Panc1 (cell line): ENCODE measurements at regions not wholly inside any gene's neighbourhood (a gene's known extent, or its start where the extent isn't known, plus 50 kb on each side); places are given as distances from the start of the nearest gene placed in this dataset.

ENCODE experiments used
- ATAC-seq: fragments of 200-7000 bp; cut with Tn5 transposase; 2 replicates; pipeline ENCODE4 v1.9.1; 2020; ENCODE audit warnings: mild to moderate bottlenecking, moderate library complexity
- BruUV-seq: library from RNA; stranded (reverse); fragments of 400-500 nt; replicated peaks from 2 replicates; lab custom pipeline; 2021; lab: Mats Ljungman, UMichigan
- CTCF ChIA-PET: fragments of 300-600 bp; sonication (Branson Sonifier 250); formaldehyde crosslinking; loops from one replicate; lab custom pipeline; 2022; ENCODE audit warnings: antibody characterized with exemption; lab: Charles Lee
- POLR2A ChIA-PET: fragments of 300-600 bp; sonication (Branson Sonifier 250); formaldehyde crosslinking; loops from one replicate; lab custom pipeline; 2022; ENCODE audit warnings: antibody characterized with exemption; lab: Charles Lee
- DNase-seq: peaks from one replicate; pipeline ENCODE4 v3.0.0-alpha.2; 2010; ENCODE audit warnings: low read depth, low spot score
- H3K27ac ChIP-seq: 2 replicates; pipeline ENCODE4 v1.5.1; 2011; ENCODE audit warnings: mild to moderate bottlenecking, low read length, inconsistent platforms
- H3K27me3 ChIP-seq: fragments of 200-500 bp; sonication (Bioruptor generic); 2 replicates; pipeline ENCODE4 v1.6.0; 2014; ENCODE audit warnings: low read length, inconsistent platforms; ENCODE audit not compliant: control insufficient read depth, insufficient read depth
- H3K36me3 ChIP-seq: fragments of 200-500 bp; sonication (Bioruptor generic); 2 replicates; pipeline ENCODE4 v1.5.1; 2014; ENCODE audit warnings: inconsistent platforms, mild to moderate bottlenecking, low read length, moderate library complexity; ENCODE audit not compliant: control insufficient read depth, insufficient read depth
- H3K4me1 ChIP-seq: 2 replicates; pipeline ENCODE4 v1.5.1; 2011; ENCODE audit warnings: inconsistent platforms, mild to moderate bottlenecking, low read length, moderate library complexity; ENCODE audit not compliant: control insufficient read depth, insufficient read depth
- H3K4me3 ChIP-seq, 2 experiments: 2 replicates each; pipeline ENCODE4 v1.5.1; 2011 to 2012; ENCODE audit warnings: low read depth in 2 of 2, low read length in 2 of 2, mild to moderate bottlenecking in 2 of 2, inconsistent platforms in 1 of 2, moderate library complexity in 1 of 2
- H3K9me3 ChIP-seq: fragments of 200-500 bp; sonication (Bioruptor generic); 2 replicates; pipeline ENCODE4 v1.5.1; 2014; ENCODE audit warnings: low read depth, mild to moderate bottlenecking, inconsistent platforms, low read length, moderate library complexity; ENCODE audit not compliant: control insufficient read depth, insufficient read depth
- POLR2AphosphoS5 ChIP-seq: IDR thresholded peaks from 2 replicates; pipeline ENCODE4 v1.6.1; 2012; ENCODE audit warnings: mild to moderate bottlenecking, low read depth, low read length, moderate library complexity
- REST ChIP-seq, 2 experiments: IDR thresholded peaks; 2 replicates each; pipeline ENCODE4 v1.6.1; 2011 to 2012; ENCODE audit warnings: low read depth in 2 of 2, control low read depth in 1 of 2, low read length in 1 of 2, mild to moderate bottlenecking in 1 of 2, moderate library complexity in 1 of 2; ENCODE audit not compliant: insufficient read depth in 1 of 2
- SIN3A ChIP-seq: IDR thresholded peaks from 2 replicates; pipeline ENCODE4 v1.6.1; 2012; ENCODE audit warnings: low read depth, mild to moderate bottlenecking, low read length, moderate library complexity, borderline replicate concordance; ENCODE audit not compliant: insufficient read depth
- TCF7L2 ChIP-seq: IDR thresholded peaks from 2 replicates; pipeline ENCODE4 v1.6.1; 2011; ENCODE audit warnings: mild to moderate bottlenecking, low read depth, low read length, inconsistent platforms
- in situ Hi-C: cut with HindIII; loops from 2 replicates; pipeline ENCODE4 v1.10.0; 2016; ENCODE audit warnings: low sequenced_read_pairs, low pct_unique_long_range_greater_than_20kb
- intact Hi-C: fragments of 100-400 bp; cut with micrococcal nuclease; formaldehyde crosslinking; loops from one replicate; pipeline ENCODE4 v1.10.0; 2022; ENCODE audit not compliant: unreplicated experiment
- TF ChIP-seq, protein P1 (sequence below): fragments of 450-650 bp; IDR thresholded peaks from 2 replicates; pipeline ENCODE4 v1.5.1; 2017; ENCODE audit warnings: mild to moderate bottlenecking

DNA sequence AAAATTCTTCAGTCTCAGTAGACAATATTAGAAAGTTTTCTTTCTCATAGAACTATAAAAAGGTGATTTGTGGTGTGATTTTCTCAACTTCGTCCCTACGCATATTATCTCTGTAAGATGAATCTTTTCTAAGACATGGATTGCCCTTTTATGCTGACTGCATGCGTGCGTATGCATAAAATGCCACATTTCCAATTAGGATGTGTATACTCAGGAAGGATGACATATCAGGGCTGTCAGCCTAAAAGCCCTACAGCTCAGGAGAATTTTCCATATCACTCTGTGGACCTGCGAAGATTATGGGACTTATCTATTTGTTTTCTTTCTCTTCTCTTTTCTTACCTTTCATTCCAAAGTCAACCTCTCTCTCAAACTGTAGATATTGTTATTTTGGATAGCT lies 166.5 kb upstream of the GPC6 start:
- no peak for DNase-seq
- H3K4me1 ChIP-seq: no peaks in the 10 kb centered on the region
- no TSS peak for BruUV-seq
- POLR2A ChIA-PET: no interaction called here
- H3K27me3 ChIP-seq: no peaks in the 10 kb centered on the region
- in situ Hi-C loops (no loop called here), intact Hi-C loops (no loop called here)
- H3K4me3 ChIP-seq: no peak overlapping the region
- H3K27ac ChIP-seq: no peak overlapping the region
- no peaks in the 10 kb centered on the region for H3K36me3 ChIP-seq
- TF ChIP-seq TCF7L2: no peak
- no peak for TF ChIP-seq POLR2AphosphoS5
- TF ChIP-seq REST (IDR thresholded peaks at IDR 0.05; ENCODE audit: insufficient read depth in 1 of 2, low read depth in 2 of 2, low read length in 1 of 2): no peak
- TF ChIP-seq SIN3A: no peak
- TF ChIP-seq, protein P1, sequence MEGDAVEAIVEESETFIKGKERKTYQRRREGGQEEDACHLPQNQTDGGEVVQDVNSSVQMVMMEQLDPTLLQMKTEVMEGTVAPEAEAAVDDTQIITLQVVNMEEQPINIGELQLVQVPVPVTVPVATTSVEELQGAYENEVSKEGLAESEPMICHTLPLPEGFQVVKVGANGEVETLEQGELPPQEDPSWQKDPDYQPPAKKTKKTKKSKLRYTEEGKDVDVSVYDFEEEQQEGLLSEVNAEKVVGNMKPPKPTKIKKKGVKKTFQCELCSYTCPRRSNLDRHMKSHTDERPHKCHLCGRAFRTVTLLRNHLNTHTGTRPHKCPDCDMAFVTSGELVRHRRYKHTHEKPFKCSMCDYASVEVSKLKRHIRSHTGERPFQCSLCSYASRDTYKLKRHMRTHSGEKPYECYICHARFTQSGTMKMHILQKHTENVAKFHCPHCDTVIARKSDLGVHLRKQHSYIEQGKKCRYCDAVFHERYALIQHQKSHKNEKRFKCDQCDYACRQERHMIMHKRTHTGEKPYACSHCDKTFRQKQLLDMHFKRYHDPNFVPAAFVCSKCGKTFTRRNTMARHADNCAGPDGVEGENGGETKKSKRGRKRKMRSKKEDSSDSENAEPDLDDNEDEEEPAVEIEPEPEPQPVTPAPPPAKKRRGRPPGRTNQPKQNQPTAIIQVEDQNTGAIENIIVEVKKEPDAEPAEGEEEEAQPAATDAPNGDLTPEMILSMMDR: no peak
- ATAC-seq: no peak
- no peaks in the 10 kb centered on the region for H3K9me3 ChIP-seq
- CTCF ChIA-PET: no interaction called here

DNA sequence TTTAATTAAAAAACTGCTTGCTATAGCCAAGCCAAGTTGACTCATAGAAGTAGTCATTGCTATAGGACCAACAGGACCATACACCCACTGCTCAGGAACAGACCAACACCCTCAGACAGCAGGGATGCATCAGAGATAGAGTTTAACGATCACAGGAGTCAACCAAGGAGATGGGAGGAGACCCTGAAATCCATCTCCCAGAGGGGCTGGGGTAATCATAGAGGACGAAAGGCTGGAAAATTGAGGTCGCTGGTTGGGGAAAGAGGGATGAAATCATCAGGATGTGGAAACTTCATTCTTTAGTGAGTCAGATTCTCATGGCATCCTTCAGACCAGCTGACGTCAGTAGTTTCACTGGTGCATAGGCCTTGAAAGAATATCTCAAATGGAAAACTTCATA lies 160.4 kb upstream of the GPC6 start:
- Histone ChIP-seq H3K9me3 (no peaks in the 10 kb centered on the region), H3K27me3 (no peaks in the 10 kb centered on the region), H3K4me1 (no peaks in the 10 kb centered on the region), H3K4me3 (no peak overlapping the region), H3K27ac (no peak overlapping the region), H3K36me3 (no peaks in the 10 kb centered on the region)
- BruUV-seq: no TSS peak
- intact Hi-C loops: no loop called here
- DNase-seq (no peak), ATAC-seq (no peak)
- POLR2A ChIA-PET: no interaction called here
- in situ Hi-C loops: no loop called here
- CTCF ChIA-PET: no interaction called here
- TF ChIP-seq TCF7L2 (no peak), SIN3A (no peak), REST (IDR thresholded peaks at IDR 0.05; ENCODE audit: insufficient read depth in 1 of 2, low read depth in 2 of 2, low read length in 1 of 2) (no peak), POLR2AphosphoS5 (no peak)
- TF ChIP-seq, protein P1: no peak
